Stomach (tissue), 4 donors: ENCODE measurements at regions not wholly inside any gene's neighbourhood (a gene's known extent, or its start where the extent isn't known, plus 50 kb on each side); places are given as distances from the start of the nearest gene placed in this dataset.

ENCODE experiments used
- EP300 ChIP-seq: sonication (generic); formaldehyde crosslinking; IDR thresholded peaks from one replicate; pipeline ENCODE4 v1.6.1; 2017; ENCODE audit warnings: antibody characterized with exemption
- POLR2A ChIP-seq, 4 donors: fragments of 450-650 bp; IDR thresholded peaks; one replicate each; pipeline ENCODE4 v1.6.1; 2016; ENCODE audit warnings: antibody characterized with exemption in 4 of 4, control low read depth in 2 of 4, mild to moderate bottlenecking in 1 of 4, moderate library complexity in 1 of 4
- POLR2AphosphoS5 ChIP-seq, 3 donors: sonication (generic); formaldehyde crosslinking; IDR thresholded peaks; one replicate each; pipeline ENCODE4 v1.6.1; 2016; ENCODE audit warnings: antibody characterized with exemption in 3 of 3
- TF ChIP-seq, protein P1 (sequence below), 7 experiments: fragments of 450-650 bp in 4 of 7; fragments of 200-600 bp in 3 of 7; sonication (generic) in 3 of 7; IDR thresholded peaks; one replicate each; pipeline ENCODE4 v1.5.1; 2016 to 2019; ENCODE audit warnings: antibody characterized with exemption in 7 of 7, control low read depth in 2 of 7, mild to moderate bottlenecking in 1 of 7

GRCh38 chr13:81577601-81578195 is 1236.8 kb upstream of the SPRY2 start:
- TF ChIP-seq, protein P1, sequence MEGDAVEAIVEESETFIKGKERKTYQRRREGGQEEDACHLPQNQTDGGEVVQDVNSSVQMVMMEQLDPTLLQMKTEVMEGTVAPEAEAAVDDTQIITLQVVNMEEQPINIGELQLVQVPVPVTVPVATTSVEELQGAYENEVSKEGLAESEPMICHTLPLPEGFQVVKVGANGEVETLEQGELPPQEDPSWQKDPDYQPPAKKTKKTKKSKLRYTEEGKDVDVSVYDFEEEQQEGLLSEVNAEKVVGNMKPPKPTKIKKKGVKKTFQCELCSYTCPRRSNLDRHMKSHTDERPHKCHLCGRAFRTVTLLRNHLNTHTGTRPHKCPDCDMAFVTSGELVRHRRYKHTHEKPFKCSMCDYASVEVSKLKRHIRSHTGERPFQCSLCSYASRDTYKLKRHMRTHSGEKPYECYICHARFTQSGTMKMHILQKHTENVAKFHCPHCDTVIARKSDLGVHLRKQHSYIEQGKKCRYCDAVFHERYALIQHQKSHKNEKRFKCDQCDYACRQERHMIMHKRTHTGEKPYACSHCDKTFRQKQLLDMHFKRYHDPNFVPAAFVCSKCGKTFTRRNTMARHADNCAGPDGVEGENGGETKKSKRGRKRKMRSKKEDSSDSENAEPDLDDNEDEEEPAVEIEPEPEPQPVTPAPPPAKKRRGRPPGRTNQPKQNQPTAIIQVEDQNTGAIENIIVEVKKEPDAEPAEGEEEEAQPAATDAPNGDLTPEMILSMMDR (IDR thresholded peaks at IDR 0.05), result no peak
- TF ChIP-seq POLR2AphosphoS5 (IDR thresholded peaks at IDR 0.05) (no peak), EP300 (no peak), POLR2A (IDR thresholded peaks at IDR 0.05) (no peak)
